MM.1S (cell line): ENCODE measurements at regions not wholly inside any gene's neighbourhood (a gene's known extent, or its start where the extent isn't known, plus 50 kb on each side); places are given as distances from the start of the nearest gene placed in this dataset.

Experiments
- DNase-seq: peaks from one replicate; pipeline ENCODE4 v3.0.0-alpha.2; 2015
- H2AFZ ChIP-seq: fragments of 300-600 bp; sonication (generic); 2 replicates; pipeline ENCODE4 v1.6.0; 2016; ENCODE audit warnings: antibody characterized with exemption, low read length
- H3F3A ChIP-seq: fragments of 300-600 bp; sonication (generic); 2 replicates; pipeline ENCODE4 v1.6.1; 2016; ENCODE audit warnings: mild to moderate bottlenecking, antibody characterized with exemption, low read length, moderate library complexity, mixed read lengths; ENCODE audit not compliant: insufficient read depth
- H3K27ac ChIP-seq: fragments of 300-600 bp; sonication (generic); 2 replicates; pipeline ENCODE4 v1.5.1; 2016; ENCODE audit warnings: mild to moderate bottlenecking, low read length
- H3K27me3 ChIP-seq: fragments of 300-600 bp; sonication (generic); replicated peaks from 2 replicates; pipeline ENCODE4 v1.6.0; 2016; ENCODE audit warnings: low read length; ENCODE audit not compliant: insufficient read depth
- H3K36me3 ChIP-seq: fragments of 300-600 bp; sonication (generic); replicated peaks from 2 replicates; pipeline ENCODE4 v1.6.1; 2016; ENCODE audit warnings: mild to moderate bottlenecking, low read length, mixed read lengths; ENCODE audit not compliant: insufficient read depth
- H3K4me1 ChIP-seq: fragments of 300-600 bp; sonication (generic); 2 replicates; pipeline ENCODE4 v1.6.1; 2016; ENCODE audit warnings: low read length, mixed read lengths
- H3K4me2 ChIP-seq: fragments of 300-600 bp; sonication (generic); 2 replicates; pipeline ENCODE4 v1.6.0; 2016; ENCODE audit warnings: low read depth, low read length
- H3K4me3 ChIP-seq: fragments of 300-600 bp; sonication (generic); 2 replicates; pipeline ENCODE4 v1.5.1; 2016; ENCODE audit warnings: low read length, mixed read lengths
- H3K79me2 ChIP-seq: fragments of 300-600 bp; sonication (generic); 2 replicates; pipeline ENCODE4 v1.6.1; 2016; ENCODE audit warnings: mixed run types, low read length, mixed read lengths
- H3K9ac ChIP-seq: fragments of 300-600 bp; sonication (generic); 2 replicates; pipeline ENCODE4 v1.6.1; 2016; ENCODE audit warnings: low read length, mixed read lengths
- H3K9me2 ChIP-seq: fragments of 300-600 bp; sonication (generic); replicated peaks from 2 replicates; pipeline ENCODE4 v1.6.1; 2016; ENCODE audit warnings: mild to moderate bottlenecking, low read length, mixed read lengths; ENCODE audit not compliant: insufficient read depth
- H3K9me3 ChIP-seq: fragments of 300-600 bp; sonication (generic); replicated peaks from 2 replicates; pipeline ENCODE4 v1.6.1; 2016; ENCODE audit warnings: mild to moderate bottlenecking, low read length, mixed read lengths; ENCODE audit not compliant: insufficient read depth
- H4K20me1 ChIP-seq: fragments of 300-600 bp; sonication (generic); 2 replicates; pipeline ENCODE4 v1.6.1; 2016; ENCODE audit warnings: mild to moderate bottlenecking, low read length, moderate library complexity, mixed read lengths; ENCODE audit not compliant: insufficient read depth
- CTCF ChIP-seq: fragments of 300-600 bp; sonication (generic); IDR thresholded peaks from 2 replicates; pipeline ENCODE4 v1.5.1; 2016; ENCODE audit warnings: antibody characterized with exemption, low read length, mixed read lengths
- EZH2 ChIP-seq: fragments of 300-600 bp; sonication (generic); optimal IDR thresholded peaks from 2 replicates; pipeline ENCODE3; 2017; ENCODE audit warnings: low read depth, mild to moderate bottlenecking, antibody characterized with exemption, low read length, mixed read lengths
- EZH2phosphoT487 ChIP-seq: fragments of 300-600 bp; sonication (generic); IDR thresholded peaks from 2 replicates; pipeline ENCODE4 v1.6.1; 2018; ENCODE audit warnings: antibody characterized with exemption, low read length

- DNase-seq = no peak
- H2AFZ ChIP-seq = no peak overlapping the region
These were observed 152.2 kb downstream of the PIK3R1 start for GRCh38 chr5:68367717-68368116.

DNA sequence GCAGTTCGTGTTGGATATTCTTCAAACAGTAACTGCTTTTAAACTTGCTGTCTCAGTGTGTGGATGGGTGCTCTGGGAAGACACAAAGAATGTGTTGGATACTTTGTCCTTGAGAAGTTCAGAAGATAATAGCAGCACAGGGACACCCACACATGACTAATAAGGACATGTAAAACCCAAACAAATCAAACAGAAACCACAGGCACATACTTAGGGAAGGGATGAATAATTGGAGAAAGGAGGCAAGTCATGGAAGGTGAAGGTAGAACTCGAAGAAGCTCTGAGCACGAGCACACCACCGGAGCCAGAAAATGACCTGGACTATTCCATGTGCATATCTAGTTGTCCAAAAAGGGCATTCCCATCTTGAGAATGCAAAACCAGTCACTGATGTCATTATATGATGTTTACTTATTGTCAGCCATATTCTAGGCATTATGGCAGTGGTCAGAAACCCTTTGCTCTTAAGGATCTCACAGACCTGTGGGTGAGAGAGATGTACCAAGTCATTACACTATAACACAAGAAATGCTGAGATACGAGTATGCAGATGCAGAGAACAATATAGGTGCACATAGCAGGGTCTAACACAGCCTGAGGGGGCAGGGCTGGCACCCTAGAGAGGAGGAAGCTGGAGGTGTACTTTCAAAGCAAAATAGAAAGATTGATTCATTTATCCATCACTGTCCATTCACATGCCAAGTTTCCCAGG is 152.9 kb downstream of the PIK3R1 start:
- Histone ChIP-seq H3K9ac (no peak overlapping the region), H4K20me1 (no peaks in the 10 kb centered on the region), H3K36me3 (no peaks in the 10 kb centered on the region), H3K27me3 (0 out of 2 replicates have a peak, but pooled peaks cover 4% of the 10 kb centered on the region), H3K4me3 (no peak overlapping the region), H2AFZ (0 out of 2 replicates have a peak overlapping the region, but pooled peaks have one; percentile 1), H3K27ac (no peak overlapping the region), H3K4me1 (peaks cover 23% of the 10 kb centered on the region), H3K79me2 (no peaks in the 10 kb centered on the region), H3F3A (peaks cover 11% of the 10 kb centered on the region), H3K4me2 (peak overlapping the region; percentile 89; the same call in 1 of the 2 replicates), H3K9me3 (no peaks in the 10 kb centered on the region), H3K9me2 (no peaks in the 10 kb centered on the region)
- TF ChIP-seq EZH2phosphoT487 = no peak
- no peak for TF ChIP-seq EZH2
- TF ChIP-seq CTCF = no peak
- DNase-seq = no peak

More at GRCh38 chr5:68367717-68368116, 152.2 kb downstream of the PIK3R1 start:
- Histone ChIP-seq H3F3A (peaks cover 11% of the 10 kb centered on the region), H3K4me2 (no peak overlapping the region), H3K27me3 (0 out of 2 replicates have a peak, but pooled peaks cover 4% of the 10 kb centered on the region), H3K9me2 (no peaks in the 10 kb centered on the region), H3K79me2 (no peaks in the 10 kb centered on the region), H3K9me3 (no peaks in the 10 kb centered on the region), H3K27ac (no peak overlapping the region), H3K4me1 (peaks cover 23% of the 10 kb centered on the region), H3K4me3 (no peak overlapping the region), H3K36me3 (no peaks in the 10 kb centered on the region), H3K9ac (no peak overlapping the region), H4K20me1 (no peaks in the 10 kb centered on the region)
- TF ChIP-seq EZH2phosphoT487 (no peak), EZH2 (no peak), CTCF (no peak)

- H3K27ac ChIP-seq = peak overlapping the region; percentile 23; the same call in 1 of the 2 replicates
These were observed 153.4 kb downstream of the PIK3R1 start for GRCh38 chr5:68369023-68369359.

More at GRCh38 chr5:68369023-68369359, 153.4 kb downstream of the PIK3R1 start:
- no peak for TF ChIP-seq EZH2
- no peak for TF ChIP-seq CTCF
- no peak for TF ChIP-seq EZH2phosphoT487
- H2AFZ ChIP-seq = 0 out of 2 replicates have a peak overlapping the region, but pooled peaks have one; percentile 1
- H3K4me3 ChIP-seq = peak overlapping the region; percentile 43
- no peaks in the 10 kb centered on the region for H3K36me3 ChIP-seq
- no peaks in the 10 kb centered on the region for H3K79me2 ChIP-seq
- no peaks in the 10 kb centered on the region for H3K9me3 ChIP-seq
- no peaks in the 10 kb centered on the region for H4K20me1 ChIP-seq
- peaks cover 23% of the 10 kb centered on the region for H3K4me1 ChIP-seq
- H3K9me2 ChIP-seq = no peaks in the 10 kb centered on the region
- H3K9ac ChIP-seq = no peak overlapping the region
- peak overlapping the region; percentile 89 for H3K4me2 ChIP-seq
- DNase-seq = no peak
- peaks cover 11% of the 10 kb centered on the region for H3F3A ChIP-seq
- 0 out of 2 replicates have a peak, but pooled peaks cover 4% of the 10 kb centered on the region for H3K27me3 ChIP-seq
